ENCODE measurements at regions not wholly inside any gene's neighbourhood (a gene's known extent, or its start where the extent isn't known, plus 50 kb on each side); places are given as distances from the start of the nearest gene placed in this dataset.

DNA sequence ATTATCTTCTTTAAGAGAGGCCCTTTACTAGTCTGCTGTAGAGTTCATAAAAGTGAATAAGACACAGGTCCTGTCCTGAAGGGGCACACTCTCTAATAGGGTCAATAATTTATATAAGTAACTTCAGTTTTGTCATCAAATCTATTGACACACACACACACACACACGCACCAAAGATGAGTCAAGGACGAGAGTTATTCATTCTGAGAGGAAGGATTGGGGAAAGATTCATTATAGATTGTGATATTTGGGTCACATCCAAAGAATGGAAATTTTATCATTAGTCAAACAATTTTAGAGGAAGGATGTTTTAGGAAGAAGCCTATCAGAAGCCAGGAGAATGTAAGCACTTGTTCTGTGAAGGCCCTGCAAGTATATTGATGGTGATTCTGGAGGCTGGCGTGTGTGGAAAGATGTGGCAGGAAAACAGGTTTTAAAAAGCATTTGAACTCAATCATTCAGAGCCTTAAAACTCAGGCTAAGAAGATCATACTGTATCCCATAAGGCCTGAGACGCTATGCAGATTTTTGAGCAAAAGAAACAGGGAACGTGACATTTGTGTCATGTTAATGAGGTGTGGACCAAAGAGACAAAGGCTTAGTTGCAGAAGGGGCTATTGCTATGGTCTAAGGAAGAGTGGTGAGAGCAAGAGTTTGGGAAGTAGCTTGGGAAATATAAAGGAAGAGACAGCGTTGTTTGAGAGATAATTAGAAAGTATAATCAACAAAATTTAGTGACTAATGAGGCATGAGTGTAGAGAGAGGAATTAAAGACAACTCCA is 161.4 kb upstream of the PREP start:
- Histone ChIP-seq H3K4me1 (ENCODE audit: control insufficient read depth, low read depth, low read length) (no peaks in the 10 kb centered on the region), H3K27me3 (ENCODE audit: control insufficient read depth, insufficient read depth, low read length) (no peaks in the 10 kb centered on the region), H3K9me3 (ENCODE audit: control insufficient read depth, low read depth, low read length) (no peaks in the 10 kb centered on the region), H3K9ac (ENCODE audit: low read length) (no peak overlapping the region), H3K36me3 (ENCODE audit: control insufficient read depth, low read depth, low read length) (no peaks in the 10 kb centered on the region), H3K4me3 (ENCODE audit: low read length) (no peak overlapping the region), H3K27ac (ENCODE audit: low read length) (no peak overlapping the region)

DNA sequence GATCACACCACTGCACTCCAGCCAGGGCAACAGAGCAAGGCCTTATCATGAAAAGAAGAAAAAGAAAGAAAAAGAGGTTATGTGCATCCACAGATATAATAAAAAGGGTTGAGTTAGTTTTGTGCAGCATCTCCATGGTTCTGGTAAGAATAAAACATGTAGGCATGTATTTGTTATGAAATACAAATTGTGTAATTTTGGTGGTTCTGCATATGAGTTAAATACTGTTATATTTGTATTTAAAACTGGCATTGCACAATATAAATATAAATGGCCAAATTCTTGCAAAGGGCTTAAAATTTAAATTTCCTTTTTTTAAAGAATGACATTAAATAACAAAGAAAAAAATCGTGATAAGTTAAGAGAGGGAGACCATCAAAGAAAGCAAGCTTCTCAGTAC is 159.1 kb upstream of the PREP start:
- H3K4me1 ChIP-seq (ENCODE audit: control insufficient read depth, low read depth, low read length) = no peaks in the 10 kb centered on the region
- no peaks in the 10 kb centered on the region for H3K27me3 ChIP-seq (ENCODE audit: control insufficient read depth, insufficient read depth, low read length)
- H3K4me3 ChIP-seq (ENCODE audit: low read length) = no peak overlapping the region
- H3K36me3 ChIP-seq (ENCODE audit: control insufficient read depth, low read depth, low read length) = no peaks in the 10 kb centered on the region
- H3K27ac ChIP-seq (ENCODE audit: low read length) = no peak overlapping the region
- no peaks in the 10 kb centered on the region for H3K9me3 ChIP-seq (ENCODE audit: control insufficient read depth, low read depth, low read length)
- H3K9ac ChIP-seq (ENCODE audit: low read length) = no peak overlapping the region

DNA sequence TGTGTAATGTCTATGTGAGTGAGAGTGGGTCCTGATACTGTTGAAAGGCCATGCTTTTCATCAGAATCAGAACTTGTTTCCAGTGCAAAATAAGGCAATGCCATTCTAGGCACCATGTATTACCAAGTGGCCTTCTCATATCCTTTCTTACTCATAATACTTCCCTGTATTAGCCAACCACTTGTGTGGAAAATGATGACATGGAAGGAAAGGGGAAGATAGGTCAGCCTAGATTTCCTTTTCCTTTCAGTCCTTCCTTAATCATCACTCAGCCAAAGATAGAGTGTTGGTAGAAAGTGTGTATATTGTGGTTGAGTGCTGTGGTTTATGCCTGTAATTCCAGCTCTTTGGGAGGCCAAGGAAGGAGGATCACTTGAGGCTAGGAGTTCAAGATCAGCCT is 158.6 kb upstream of the PREP start:
- H3K27ac ChIP-seq (ENCODE audit: low read length) = no peak overlapping the region
- H3K4me1 ChIP-seq (ENCODE audit: control insufficient read depth, low read depth, low read length) = no peaks in the 10 kb centered on the region
- H3K4me3 ChIP-seq (ENCODE audit: low read length) = no peak overlapping the region
- no peak overlapping the region for H3K9ac ChIP-seq (ENCODE audit: low read length)
- H3K36me3 ChIP-seq (ENCODE audit: control insufficient read depth, low read depth, low read length) = no peaks in the 10 kb centered on the region
- no peaks in the 10 kb centered on the region for H3K27me3 ChIP-seq (ENCODE audit: control insufficient read depth, insufficient read depth, low read length)
- H3K9me3 ChIP-seq (ENCODE audit: control insufficient read depth, low read depth, low read length) = no peaks in the 10 kb centered on the region

DNA sequence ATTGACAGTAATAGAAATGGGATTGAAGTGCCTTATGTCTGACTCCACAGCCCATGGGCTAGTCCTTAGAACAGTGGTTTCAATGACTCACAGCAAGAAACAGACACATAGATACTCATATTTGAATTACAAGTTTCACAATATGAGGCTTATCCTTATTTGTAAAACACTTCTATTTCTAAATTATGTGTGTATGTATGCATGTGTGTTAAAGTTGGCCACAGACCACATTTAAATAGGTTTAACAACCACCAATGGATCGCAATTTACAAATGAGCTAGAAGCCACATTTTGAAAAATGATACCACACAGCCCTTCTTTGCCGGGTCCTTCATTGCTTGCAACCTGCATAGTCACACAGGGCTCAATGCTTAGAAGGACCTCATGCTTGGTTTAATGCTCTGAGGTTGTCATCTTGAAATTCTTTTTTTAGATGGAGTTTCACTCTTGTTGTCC is 157.8 kb upstream of the PREP start:
- Histone ChIP-seq H3K4me3 (ENCODE audit: low read length) (no peak overlapping the region), H3K27ac (ENCODE audit: low read length) (no peak overlapping the region), H3K9ac (ENCODE audit: low read length) (no peak overlapping the region), H3K27me3 (ENCODE audit: control insufficient read depth, insufficient read depth, low read length) (no peaks in the 10 kb centered on the region), H3K9me3 (ENCODE audit: control insufficient read depth, low read depth, low read length) (no peaks in the 10 kb centered on the region), H3K4me1 (ENCODE audit: control insufficient read depth, low read depth, low read length) (no peaks in the 10 kb centered on the region), H3K36me3 (ENCODE audit: control insufficient read depth, low read depth, low read length) (no peaks in the 10 kb centered on the region)

DNA sequence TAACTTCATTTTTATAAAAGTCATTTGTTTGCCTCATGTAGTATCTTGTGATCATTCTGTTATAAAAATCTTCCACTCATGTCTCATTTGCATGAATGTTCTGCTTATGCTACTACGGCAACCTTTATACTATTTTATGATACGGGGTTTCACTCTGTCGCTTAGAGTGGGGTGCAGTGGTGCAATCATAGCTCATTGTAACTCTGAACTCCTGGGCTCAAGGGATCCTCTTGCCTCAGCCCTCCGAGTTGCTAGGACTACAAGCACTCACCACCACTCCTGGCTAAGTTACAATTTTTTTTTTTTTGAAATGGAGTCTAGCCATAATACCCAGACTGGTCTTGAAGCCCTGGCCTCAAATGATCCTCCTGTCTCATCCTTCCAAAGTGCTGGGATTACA is 154.4 kb upstream of the PREP start:
- Histone ChIP-seq H3K27me3 (ENCODE audit: control insufficient read depth, insufficient read depth, low read length) (no peaks in the 10 kb centered on the region), H3K9ac (ENCODE audit: low read length) (no peak overlapping the region)

DNA sequence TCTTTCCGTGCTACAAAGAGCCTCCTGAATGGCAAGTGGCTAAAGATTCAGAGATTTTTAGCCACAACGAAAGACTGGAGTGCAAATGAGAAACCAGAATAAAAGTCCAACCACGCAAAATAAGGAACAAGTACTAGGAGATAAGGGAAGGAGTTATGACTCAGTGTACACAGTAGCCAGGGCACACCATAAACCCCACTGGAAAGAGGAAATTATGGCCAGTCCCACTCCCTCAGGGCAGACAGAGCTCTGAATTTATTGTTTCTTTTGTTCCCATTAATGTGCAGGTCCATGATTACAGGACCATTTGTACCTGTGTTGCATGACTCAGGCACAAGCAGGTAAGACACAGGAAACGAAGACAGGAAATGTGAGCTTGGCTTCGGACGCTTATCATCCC is 150.3 kb upstream of the PREP start:
- H3K27ac ChIP-seq (ENCODE audit: low read length) = no peak overlapping the region
- H3K9ac ChIP-seq (ENCODE audit: low read length) = no peak overlapping the region
- H3K36me3 ChIP-seq (ENCODE audit: control insufficient read depth, low read depth, low read length) = no peaks in the 10 kb centered on the region
- no peak overlapping the region for H3K4me3 ChIP-seq (ENCODE audit: low read length)
- no peaks in the 10 kb centered on the region for H3K27me3 ChIP-seq (ENCODE audit: control insufficient read depth, insufficient read depth, low read length)
- no peaks in the 10 kb centered on the region for H3K4me1 ChIP-seq (ENCODE audit: control insufficient read depth, low read depth, low read length)
- no peaks in the 10 kb centered on the region for H3K9me3 ChIP-seq (ENCODE audit: control insufficient read depth, low read depth, low read length)

More for the DNA sequence above, 154.4 kb upstream of the PREP start:
- Histone ChIP-seq H3K4me3 (ENCODE audit: low read length) (no peak overlapping the region), H3K36me3 (ENCODE audit: control insufficient read depth, low read depth, low read length) (no peaks in the 10 kb centered on the region), H3K9me3 (ENCODE audit: control insufficient read depth, low read depth, low read length) (no peaks in the 10 kb centered on the region), H3K27ac (ENCODE audit: low read length) (no peak overlapping the region), H3K4me1 (ENCODE audit: control insufficient read depth, low read depth, low read length) (no peaks in the 10 kb centered on the region)

DNA sequence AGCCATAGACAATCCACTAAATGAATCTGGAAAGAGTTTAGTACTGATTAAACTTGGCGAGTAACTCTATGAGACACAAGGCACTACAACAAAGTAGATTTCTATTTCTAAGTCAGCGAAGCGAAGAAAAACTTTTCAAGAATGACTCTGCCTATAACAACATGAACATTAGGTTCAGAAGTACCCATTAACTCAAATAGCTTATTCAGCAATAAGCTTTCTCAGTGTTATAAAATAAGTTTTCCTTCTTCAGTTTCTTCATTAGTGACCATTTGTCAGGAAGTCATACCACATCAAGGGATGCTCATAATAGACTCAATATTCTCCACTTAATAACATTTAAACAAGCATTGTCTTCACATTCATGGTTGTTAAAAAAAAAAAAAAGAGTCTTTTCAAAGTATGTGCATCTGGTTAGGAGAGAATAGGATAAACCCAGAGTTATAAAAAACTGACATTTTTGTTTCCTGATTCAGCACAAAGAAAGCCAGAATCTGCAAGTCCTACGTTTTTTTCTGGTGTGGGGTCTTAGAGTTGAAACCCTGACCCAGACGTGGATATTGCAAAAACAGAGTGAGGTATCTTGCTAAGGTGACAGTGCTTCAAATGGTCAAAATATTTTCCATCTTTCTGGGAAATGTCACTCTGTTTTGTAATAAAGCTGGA is 148.2 kb upstream of the PREP start:
- no peaks in the 10 kb centered on the region for H3K27me3 ChIP-seq (ENCODE audit: control insufficient read depth, insufficient read depth, low read length)
- H3K4me3 ChIP-seq (ENCODE audit: low read length) = no peak overlapping the region
- no peaks in the 10 kb centered on the region for H3K9me3 ChIP-seq (ENCODE audit: control insufficient read depth, low read depth, low read length)
- no peaks in the 10 kb centered on the region for H3K36me3 ChIP-seq (ENCODE audit: control insufficient read depth, low read depth, low read length)
- no peak overlapping the region for H3K27ac ChIP-seq (ENCODE audit: low read length)
- H3K9ac ChIP-seq (ENCODE audit: low read length) = no peak overlapping the region
- no peaks in the 10 kb centered on the region for H3K4me1 ChIP-seq (ENCODE audit: control insufficient read depth, low read depth, low read length)

DNA sequence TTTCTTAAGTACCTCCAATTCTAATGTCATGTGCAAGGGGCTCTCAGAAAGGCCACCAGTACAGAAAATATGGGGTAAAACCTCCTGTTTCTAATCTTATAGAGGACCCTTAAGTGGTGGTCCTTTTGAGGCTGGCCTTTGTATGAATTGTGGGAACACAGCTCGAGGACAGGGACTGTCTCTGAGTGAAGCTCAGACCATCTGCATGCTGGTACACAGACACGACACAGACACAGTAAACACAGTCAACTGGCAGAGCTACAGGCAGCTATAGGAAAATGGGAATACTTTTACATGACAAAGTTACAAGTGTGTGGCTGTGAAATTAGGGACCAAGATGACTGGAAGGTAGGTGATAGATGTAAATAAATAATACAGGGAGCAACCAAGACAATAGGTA is 143.9 kb upstream of the PREP start:
- H3K4me3 ChIP-seq (ENCODE audit: low read length) = no peak overlapping the region
- no peak overlapping the region for H3K9ac ChIP-seq (ENCODE audit: low read length)
- H3K9me3 ChIP-seq (ENCODE audit: control insufficient read depth, low read depth, low read length) = no peaks in the 10 kb centered on the region
- no peak overlapping the region for H3K27ac ChIP-seq (ENCODE audit: low read length)
- H3K36me3 ChIP-seq (ENCODE audit: control insufficient read depth, low read depth, low read length) = no peaks in the 10 kb centered on the region
- H3K4me1 ChIP-seq (ENCODE audit: control insufficient read depth, low read depth, low read length) = no peaks in the 10 kb centered on the region
- H3K27me3 ChIP-seq (ENCODE audit: control insufficient read depth, insufficient read depth, low read length) = no peaks in the 10 kb centered on the region

DNA sequence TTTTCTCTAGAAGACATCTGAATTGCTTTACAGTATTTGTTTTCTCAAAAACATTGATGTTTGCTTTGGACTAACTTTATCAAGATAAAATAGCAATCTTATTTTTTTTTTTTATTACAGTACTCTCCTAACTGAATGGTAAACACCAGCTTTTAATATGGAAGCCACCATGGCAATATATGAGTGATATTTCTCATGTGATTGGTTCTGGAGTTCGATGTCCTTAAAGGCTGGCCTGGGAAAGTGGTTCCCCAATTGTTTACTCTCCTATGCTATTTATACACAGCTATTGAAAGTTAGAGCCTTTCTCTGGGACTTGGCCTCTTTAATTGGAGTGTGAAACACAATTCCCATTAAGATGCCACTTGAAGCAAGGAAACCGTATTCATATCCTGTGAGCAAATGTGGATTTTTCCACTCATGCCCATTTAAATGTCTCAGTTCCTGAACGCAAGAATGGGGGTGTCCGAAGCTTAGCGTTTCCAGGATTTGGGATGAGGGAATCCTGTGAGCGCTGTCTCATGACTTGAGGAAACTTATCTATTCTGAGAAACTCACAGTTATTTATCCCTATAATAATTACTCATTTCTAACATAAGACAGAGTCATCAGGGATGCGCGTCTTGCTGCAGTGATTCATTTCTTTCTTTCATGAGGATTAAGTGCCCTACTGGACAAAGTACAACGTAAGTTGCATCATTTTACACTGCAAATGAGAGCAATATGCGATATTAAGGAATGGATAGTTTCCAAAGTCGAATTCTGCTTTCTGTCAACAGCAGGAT is 143.3 kb upstream of the PREP start:
- H3K27ac ChIP-seq (ENCODE audit: low read length) = no peak overlapping the region
- H3K4me3 ChIP-seq (ENCODE audit: low read length) = no peak overlapping the region

DNA sequence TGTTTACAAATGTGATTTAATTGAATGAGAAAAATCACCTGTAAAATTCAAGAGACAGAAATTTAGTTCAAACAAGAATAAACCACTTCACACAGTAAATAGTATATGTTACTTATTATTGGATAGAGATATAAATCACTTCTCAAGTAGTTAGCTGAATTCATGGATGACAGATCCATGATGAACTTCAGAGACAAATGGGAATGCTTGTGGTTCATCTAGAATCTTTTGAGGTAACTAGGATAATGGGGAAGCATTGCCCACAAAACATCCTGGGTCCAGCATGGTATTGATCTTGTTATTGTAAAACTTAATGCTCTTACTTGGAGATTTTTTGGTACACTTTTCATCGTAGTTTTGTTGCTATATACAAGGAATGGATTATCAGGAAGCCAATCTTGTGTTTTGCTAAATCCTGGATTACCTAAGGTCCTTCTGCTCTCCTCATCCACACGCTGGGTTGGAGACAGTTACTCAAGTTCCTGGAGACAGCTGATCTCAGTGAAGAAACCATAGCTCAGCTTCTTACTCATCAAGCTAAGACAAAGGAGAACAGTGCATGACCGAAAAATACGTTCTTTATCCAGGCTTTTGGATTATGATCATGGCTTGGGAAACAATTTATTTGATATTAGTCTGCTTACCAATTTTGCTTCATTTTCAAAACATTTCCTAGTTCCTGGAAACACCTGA is 142.5 kb upstream of the PREP start:
- Histone ChIP-seq H3K9ac (ENCODE audit: low read length) (no peak overlapping the region), H3K4me1 (ENCODE audit: control insufficient read depth, low read depth, low read length) (no peaks in the 10 kb centered on the region), H3K36me3 (ENCODE audit: control insufficient read depth, low read depth, low read length) (no peaks in the 10 kb centered on the region), H3K27me3 (ENCODE audit: control insufficient read depth, insufficient read depth, low read length) (no peaks in the 10 kb centered on the region), H3K27ac (ENCODE audit: low read length) (no peak overlapping the region), H3K4me3 (ENCODE audit: low read length) (no peak overlapping the region), H3K9me3 (ENCODE audit: control insufficient read depth, low read depth, low read length) (no peaks in the 10 kb centered on the region)

More for the DNA sequence above, 143.3 kb upstream of the PREP start:
- H3K9ac ChIP-seq (ENCODE audit: low read length) = no peak overlapping the region
- H3K27me3 ChIP-seq (ENCODE audit: control insufficient read depth, insufficient read depth, low read length) = no peaks in the 10 kb centered on the region
- H3K36me3 ChIP-seq (ENCODE audit: control insufficient read depth, low read depth, low read length) = no peaks in the 10 kb centered on the region
- no peaks in the 10 kb centered on the region for H3K9me3 ChIP-seq (ENCODE audit: control insufficient read depth, low read depth, low read length)
- H3K4me1 ChIP-seq (ENCODE audit: control insufficient read depth, low read depth, low read length) = no peaks in the 10 kb centered on the region

DNA sequence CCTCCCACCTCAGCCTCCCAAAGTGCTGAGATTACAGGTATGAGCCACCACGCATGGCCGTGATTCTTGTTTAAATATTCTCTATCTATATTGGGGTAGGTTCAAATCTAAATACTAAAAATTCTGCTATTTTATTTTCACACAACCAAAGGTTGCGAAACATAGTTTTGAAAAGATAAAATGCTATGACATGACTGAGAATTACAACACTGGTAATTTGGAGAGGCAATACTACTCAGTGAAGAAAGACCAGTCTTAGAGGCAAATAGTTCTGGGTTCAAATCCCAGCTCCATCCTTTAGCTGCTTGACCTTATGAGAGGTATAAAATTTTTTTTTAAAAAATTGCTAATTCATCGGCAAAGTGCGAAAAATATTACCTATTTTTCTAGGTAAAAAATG is 137.0 kb upstream of the PREP start:
- H3K9ac ChIP-seq (ENCODE audit: low read length) = no peak overlapping the region
- H3K4me1 ChIP-seq (ENCODE audit: control insufficient read depth, low read depth, low read length) = no peaks in the 10 kb centered on the region
- no peaks in the 10 kb centered on the region for H3K9me3 ChIP-seq (ENCODE audit: control insufficient read depth, low read depth, low read length)
- no peaks in the 10 kb centered on the region for H3K36me3 ChIP-seq (ENCODE audit: control insufficient read depth, low read depth, low read length)
- no peak overlapping the region for H3K27ac ChIP-seq (ENCODE audit: low read length)
- H3K4me3 ChIP-seq (ENCODE audit: low read length) = no peak overlapping the region
- H3K27me3 ChIP-seq (ENCODE audit: control insufficient read depth, insufficient read depth, low read length) = no peaks in the 10 kb centered on the region
